HG02884 (cell line): ENCODE measurements at regions not wholly inside any gene's neighbourhood (a gene's known extent, or its start where the extent isn't known, plus 50 kb on each side); places are given as distances from the start of the nearest gene placed in this dataset.

Source experiments
- ATAC-seq: cut with Tn5 transposase; IDR thresholded peaks from one replicate; pipeline ENCODE4 v1.9.1; 2021; ENCODE audit warnings: mild to moderate bottlenecking, moderate library complexity; ENCODE audit not compliant: unreplicated experiment

GRCh38 chr3:59167756-59168155 lies 117.9 kb upstream of the CFAP20DC start:
- no peak for ATAC-seq

- ATAC-seq, result no peak
These were observed 114.1 kb upstream of the CFAP20DC start for GRCh38 chr3:59163953-59164352.

GRCh38 chr3:59161048-59161447 lies 111.2 kb upstream of the CFAP20DC start:
- no peak for ATAC-seq

DNA sequence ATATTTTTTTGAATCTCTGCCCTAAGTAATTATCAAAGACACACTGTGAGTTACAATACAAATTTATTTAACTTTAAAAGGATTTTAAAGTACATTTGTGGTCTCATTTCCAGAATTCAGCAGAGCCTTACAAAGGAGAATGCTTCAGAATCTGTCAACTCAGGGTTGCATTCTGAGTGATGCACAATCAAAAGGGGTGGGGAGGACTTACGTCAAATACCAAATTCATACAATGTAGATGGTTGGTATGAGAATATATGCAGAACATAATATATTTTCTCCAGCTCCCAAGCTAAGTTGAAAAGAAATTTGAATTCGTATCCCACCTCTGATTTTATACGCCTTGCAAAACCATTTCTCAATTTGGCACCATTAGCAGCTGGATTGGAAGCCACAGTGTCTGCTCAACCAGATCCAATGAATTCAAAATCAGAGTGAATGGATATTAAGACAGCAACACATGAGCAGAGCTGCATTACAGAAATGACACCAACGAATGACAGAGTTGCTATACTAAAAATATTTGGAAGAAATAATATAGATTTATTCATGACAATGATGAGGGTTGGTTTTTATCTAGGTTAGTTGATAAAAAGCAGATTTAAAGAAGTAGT lies 110.4 kb upstream of the CFAP20DC start:
- ATAC-seq, result no peak

- ATAC-seq, result no peak
These were observed 103.8 kb upstream of the CFAP20DC start for GRCh38 chr3:59153648-59154047.

GRCh38 chr3:59152943-59153342 lies 103.1 kb upstream of the CFAP20DC start:
- ATAC-seq, result no peak

DNA sequence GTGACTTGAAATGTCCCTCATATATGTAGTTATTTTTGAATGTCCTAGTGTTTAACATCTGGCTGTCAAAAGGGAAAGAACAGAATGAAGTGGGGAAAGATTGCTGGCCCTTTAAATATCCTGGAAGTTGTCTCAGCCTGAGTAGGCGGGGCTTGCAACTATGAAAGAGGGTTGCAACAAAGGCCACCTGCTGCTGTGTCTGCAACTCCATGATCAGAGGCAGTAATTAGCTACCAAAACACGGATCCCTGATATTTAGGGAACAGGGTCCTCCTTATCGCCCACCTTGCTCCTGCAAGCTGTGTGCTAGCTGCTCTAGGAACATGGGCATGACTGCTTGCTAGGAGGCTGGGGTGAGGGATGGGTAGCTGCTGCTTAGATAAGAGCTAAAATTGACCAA lies 100.2 kb upstream of the CFAP20DC start:
- ATAC-seq, result no peak

DNA sequence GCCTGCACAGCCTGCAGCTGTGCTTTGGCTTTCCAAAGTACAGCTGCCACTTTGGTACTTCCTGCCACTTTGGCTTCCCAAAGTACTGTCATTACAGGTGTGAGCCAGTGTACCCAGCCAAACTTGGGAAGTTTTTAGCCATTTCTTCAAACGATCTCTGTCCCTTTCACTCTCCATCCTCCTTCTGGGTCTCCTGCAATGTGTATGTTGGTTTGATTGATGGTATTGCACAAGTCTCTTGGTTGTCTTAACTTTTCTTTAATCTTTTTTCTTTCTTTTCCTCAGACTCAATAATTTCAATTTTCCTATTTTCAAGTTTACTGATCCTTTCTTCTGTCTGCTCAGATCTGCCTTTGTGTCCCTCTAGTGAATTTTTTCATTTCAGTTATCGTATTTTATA lies 99.3 kb upstream of the CFAP20DC start:
- no peak for ATAC-seq

- no peak for ATAC-seq
These were observed 93.6 kb upstream of the CFAP20DC start for GRCh38 chr3:59143447-59143846.

DNA sequence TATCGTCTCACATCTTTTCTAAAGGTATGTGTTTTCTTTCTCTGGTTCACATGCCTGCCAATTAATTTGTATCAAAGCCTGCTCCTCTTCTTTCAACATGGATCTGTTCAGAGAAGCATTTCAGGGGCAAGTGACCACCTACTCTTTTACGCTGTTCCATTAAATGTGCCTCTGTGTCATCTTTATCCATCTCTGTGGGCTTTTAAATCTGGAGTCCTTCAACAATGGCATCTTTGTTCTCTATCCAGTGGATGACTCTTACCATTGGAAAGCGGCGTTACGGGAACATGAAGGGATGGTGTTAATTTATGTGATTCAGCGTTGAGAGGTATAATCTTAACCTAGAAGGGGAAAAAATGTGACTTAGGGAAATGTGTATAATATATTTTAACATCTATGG lies 92.7 kb upstream of the CFAP20DC start:
- ATAC-seq, result no peak

DNA sequence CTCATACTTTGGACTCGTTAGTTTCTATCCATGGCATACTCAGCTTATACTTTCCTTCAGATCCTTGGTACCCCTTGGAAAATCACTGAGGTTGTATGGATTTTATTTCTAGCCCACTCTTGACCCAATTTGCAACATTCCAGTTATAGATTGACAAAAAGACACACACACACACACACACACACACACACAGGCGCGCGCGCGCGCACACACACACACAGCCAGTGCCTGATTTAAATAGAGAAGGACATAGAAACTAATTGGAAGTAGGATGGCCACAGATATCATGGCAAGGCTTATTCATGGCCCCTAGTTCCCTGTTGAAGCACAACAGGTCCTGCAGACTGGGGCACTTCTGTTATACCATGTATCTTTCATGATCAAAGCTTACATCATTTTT lies 89.1 kb upstream of the CFAP20DC start:
- no peak for ATAC-seq

DNA sequence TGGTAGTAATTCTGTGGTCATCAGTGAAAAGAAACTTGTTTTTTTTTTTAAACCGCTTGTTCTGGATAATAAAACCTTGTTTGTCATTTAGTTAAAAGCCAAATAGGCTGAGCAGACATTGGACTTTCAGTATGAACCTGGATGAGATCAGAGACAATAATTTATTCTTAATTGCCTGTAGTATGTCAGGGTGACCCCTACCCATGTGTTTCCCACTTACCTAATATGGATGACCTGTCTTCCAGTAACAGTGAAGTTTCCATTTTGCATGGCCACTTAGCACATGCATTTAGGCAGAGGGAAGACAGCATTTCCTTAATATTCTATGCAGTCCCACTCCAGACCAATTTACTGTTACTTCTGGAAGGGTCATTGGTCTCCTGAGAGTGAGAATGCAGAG lies 87.6 kb upstream of the CFAP20DC start:
- no peak for ATAC-seq

DNA sequence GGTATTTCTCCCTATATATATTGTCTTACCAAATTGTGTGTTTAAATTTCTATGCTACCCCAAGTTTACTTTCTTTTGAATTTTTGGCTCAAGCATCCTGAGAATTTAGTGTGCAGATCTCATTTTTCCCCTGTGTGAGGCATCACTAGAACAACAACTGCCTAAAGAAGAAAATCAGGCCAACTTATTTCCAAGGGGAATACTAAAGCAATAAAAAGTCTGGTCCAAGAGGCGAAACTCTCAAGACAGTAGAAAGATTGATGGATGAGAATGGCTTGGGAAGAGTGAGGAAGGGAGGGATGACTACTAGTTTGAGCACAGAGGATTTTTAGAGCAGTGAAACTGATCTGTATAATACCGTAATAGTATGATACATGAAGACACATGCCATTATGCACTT lies 86.3 kb upstream of the CFAP20DC start:
- no peak for ATAC-seq

DNA sequence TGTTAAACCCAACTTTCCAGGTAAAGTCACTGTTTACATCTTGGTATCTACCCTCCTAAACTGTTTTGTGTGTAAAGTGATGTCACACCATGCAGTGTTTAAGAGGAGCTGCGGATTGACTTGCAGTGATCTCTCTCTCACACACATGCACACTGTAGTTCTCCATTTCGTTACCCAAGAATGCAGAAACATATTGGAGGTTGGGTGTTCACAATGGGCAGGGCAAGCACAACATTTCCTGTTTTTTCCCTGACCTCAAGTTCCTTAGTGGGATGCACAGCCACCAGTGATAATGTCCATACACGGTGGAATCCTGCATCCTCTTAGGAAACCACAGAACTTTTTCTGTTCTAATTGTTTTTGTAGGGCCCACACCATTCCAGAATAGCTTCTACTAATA lies 85.3 kb upstream of the CFAP20DC start:
- ATAC-seq, result no peak

GRCh38 chr3:59133311-59133710 lies 83.5 kb upstream of the CFAP20DC start:
- no peak for ATAC-seq

GRCh38 chr3:59131016-59131766 lies 81.4 kb upstream of the CFAP20DC start:
- ATAC-seq, result no peak

- ATAC-seq, result no peak
These were observed 78.9 kb upstream of the CFAP20DC start for GRCh38 chr3:59128685-59129084.

GRCh38 chr3:59127071-59127470 lies 77.2 kb upstream of the CFAP20DC start:
- no peak for ATAC-seq

GRCh38 chr3:59126446-59126845 lies 76.6 kb upstream of the CFAP20DC start:
- ATAC-seq, result no peak

GRCh38 chr3:59121346-59122144 lies 71.7 kb upstream of the CFAP20DC start:
- ATAC-seq, result no peak

- ATAC-seq, result no peak
These were observed 69.1 kb upstream of the CFAP20DC start for GRCh38 chr3:59118928-59119327.

GRCh38 chr3:59117396-59117795 lies 67.6 kb upstream of the CFAP20DC start:
- ATAC-seq, result no peak
